Sigmoid colon (tissue), 4 donors: ENCODE measurements at regions not wholly inside any gene's neighbourhood (a gene's known extent, or its start where the extent isn't known, plus 50 kb on each side); places are given as distances from the start of the nearest gene placed in this dataset.

ENCODE experiments used
- POLR2A ChIP-seq, 2 donors: fragments of 450-650 bp; IDR thresholded peaks; one replicate each; pipeline ENCODE4 v1.6.1; 2016; ENCODE audit warnings: antibody characterized with exemption in 2 of 2, mild to moderate bottlenecking in 2 of 2, moderate library complexity in 2 of 2
- POLR2AphosphoS5 ChIP-seq, 4 donors: sonication (generic); formaldehyde crosslinking; IDR thresholded peaks; one replicate each; pipeline ENCODE4 v1.6.1; 2017; ENCODE audit warnings: antibody characterized with exemption in 4 of 4

DNA sequence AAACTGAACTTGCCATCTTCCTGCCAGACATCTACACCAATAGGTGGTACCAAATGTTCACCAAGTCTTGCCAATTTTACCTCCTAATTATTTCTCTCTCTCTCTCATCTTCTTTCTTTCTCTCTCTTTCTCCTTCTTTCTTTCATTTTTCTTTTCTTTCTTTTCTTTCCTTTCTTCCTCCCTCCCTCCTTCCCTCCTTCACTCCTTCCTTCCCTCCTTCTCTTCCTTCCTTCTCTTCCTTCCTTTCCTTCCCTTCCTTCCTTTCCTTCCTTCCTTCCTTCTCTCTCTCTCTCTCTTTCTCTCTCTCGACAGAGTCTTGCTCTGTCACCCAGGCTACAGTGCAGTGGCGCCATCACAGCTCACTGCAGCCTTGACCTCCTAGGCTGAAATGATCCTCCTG is 55.4 kb upstream of the PSMA6 start:
- no peak for TF ChIP-seq POLR2A (IDR thresholded peaks at IDR 0.05)
- TF ChIP-seq POLR2AphosphoS5 (IDR thresholded peaks at IDR 0.05), result no peak
